ENCODE measurements at regions not wholly inside any gene's neighbourhood (a gene's known extent, or its start where the extent isn't known, plus 50 kb on each side); places are given as distances from the start of the nearest gene placed in this dataset.

GRCh38 chr14:53810221-53810620 is 146.4 kb downstream of the BMP4 start:
- DNase-seq (ENCODE audit: low spot score in 2 of 2) (no peak), FAIRE-seq (no peak)

GRCh38 chr14:53808042-53808441 is 148.6 kb downstream of the BMP4 start:
- DNase-seq (ENCODE audit: low spot score in 2 of 2) (no peak), FAIRE-seq (no peak)

- no peak for FAIRE-seq
- DNase-seq (ENCODE audit: low spot score in 2 of 2) = no peak
These were observed 149.1 kb downstream of the BMP4 start for GRCh38 chr14:53807542-53807941.

GRCh38 chr14:53807108-53807507 is 149.5 kb downstream of the BMP4 start:
- FAIRE-seq = no peak
- DNase-seq (ENCODE audit: low spot score in 2 of 2) = no peak

- DNase-seq (ENCODE audit: low spot score in 2 of 2) = no peak
- FAIRE-seq = no peak
These were observed 159.9 kb downstream of the BMP4 start for GRCh38 chr14:53796734-53797133.

GRCh38 chr14:53793790-53794505 is 162.7 kb downstream of the BMP4 start:
- DNase-seq (ENCODE audit: low spot score in 2 of 2) (no peak), FAIRE-seq (no peak)

GRCh38 chr14:53792909-53793308 is 163.7 kb downstream of the BMP4 start:
- no peak for DNase-seq (ENCODE audit: low spot score in 2 of 2)
- no peak for FAIRE-seq

- DNase-seq (ENCODE audit: low spot score in 2 of 2) (no peak), FAIRE-seq (no peak)
These were observed 165.7 kb downstream of the BMP4 start for GRCh38 chr14:53790731-53791500.

- DNase-seq (ENCODE audit: low spot score in 2 of 2) (no peak), FAIRE-seq (no peak)
These were observed 168.1 kb downstream of the BMP4 start for GRCh38 chr14:53788566-53788965.

- DNase-seq (ENCODE audit: low spot score in 2 of 2) (no peak), FAIRE-seq (no peak)
These were observed 170.6 kb downstream of the BMP4 start for GRCh38 chr14:53786045-53786444.

GRCh38 chr14:53784688-53785087 is 171.9 kb downstream of the BMP4 start:
- DNase-seq (ENCODE audit: low spot score in 2 of 2) (no peak), FAIRE-seq (no peak)

GRCh38 chr14:53783256-53783655 is 173.4 kb downstream of the BMP4 start:
- no peak for FAIRE-seq
- no peak for DNase-seq (ENCODE audit: low spot score in 2 of 2)

GRCh38 chr14:53780051-53780555 is 176.5 kb downstream of the BMP4 start:
- FAIRE-seq (no peak), DNase-seq (ENCODE audit: low spot score in 2 of 2) (no peak)

GRCh38 chr14:53779301-53779700 is 177.3 kb downstream of the BMP4 start:
- no peak for FAIRE-seq
- DNase-seq (ENCODE audit: low spot score in 2 of 2) = no peak

GRCh38 chr14:53778263-53778662 is 178.4 kb downstream of the BMP4 start:
- DNase-seq (ENCODE audit: low spot score in 2 of 2) = no peak
- FAIRE-seq = no peak

- DNase-seq (ENCODE audit: low spot score in 2 of 2) (no peak), FAIRE-seq (no peak)
These were observed 183.7 kb downstream of the BMP4 start for GRCh38 chr14:53772936-53773335.

- DNase-seq (ENCODE audit: low spot score in 2 of 2) = no peak
- no peak for FAIRE-seq
These were observed 189.1 kb downstream of the BMP4 start for GRCh38 chr14:53767566-53767965.

GRCh38 chr14:53766601-53767000 is 190.0 kb downstream of the BMP4 start:
- DNase-seq (ENCODE audit: low spot score in 2 of 2) (no peak), FAIRE-seq (peak; percentile 13)

- FAIRE-seq = no peak
These were observed 190.5 kb downstream of the BMP4 start for GRCh38 chr14:53766106-53766505.

GRCh38 chr14:53764846-53765245 is 191.8 kb downstream of the BMP4 start:
- FAIRE-seq (no peak), DNase-seq (ENCODE audit: low spot score in 2 of 2) (no peak)

More at GRCh38 chr14:53766106-53766505, 190.5 kb downstream of the BMP4 start:
- DNase-seq (ENCODE audit: low spot score in 2 of 2) = no peak

- no peak for DNase-seq (ENCODE audit: low spot score in 2 of 2)
- no peak for FAIRE-seq
These were observed 198.5 kb downstream of the BMP4 start for GRCh38 chr14:53758141-53758540.

- FAIRE-seq (no peak), DNase-seq (ENCODE audit: low spot score in 2 of 2) (no peak)
These were observed 198.9 kb downstream of the BMP4 start for GRCh38 chr14:53757732-53758131.

All from frontal cortex (tissue), 3 donors.